Natural killer cell treated with Interleukin-12 subunit alpha and Interleukin-12 subunit beta and Interleukin-15 and Interleukin-18, amount 100 ng/mL, for 72 hours (primary cell): ENCODE measurements at regions not wholly inside any gene's neighbourhood (a gene's known extent, or its start where the extent isn't known, plus 50 kb on each side); places are given as distances from the start of the nearest gene placed in this dataset.
A peak's percentile ranks its signal among the peaks of the same experiment; 100 is the strongest.

Experiments used
- ATAC-seq, 2 donors: fragments of 150-1000 bp; cut with Tn5 transposase in 1 of 2; sonication (Bioruptor Pico), chemical (Tn5 transposase) in 1 of 2; 2 replicates each; pipeline ENCODE4 v1.10.0; 2021
- DNase-seq: peaks from one replicate; pipeline ENCODE4 v3.0.0; 2022; ENCODE audit warnings: low spot score
- H3K27ac Mint-ChIP-seq, 2 donors: 1 replicate in 1 of 2; 2 replicates in 1 of 2; pipeline ENCODE4 v1.8.0; 2022; ENCODE audit warnings: mixed read lengths in 2 of 2, mild to moderate bottlenecking in 1 of 2, moderate library complexity in 1 of 2
- H3K27me3 Mint-ChIP-seq, 2 donors: 1 replicate in 1 of 2; 2 replicates in 1 of 2; pipeline ENCODE4 v1.8.0; 2022; ENCODE audit warnings: mixed read lengths in 2 of 2
- H3K36me3 Mint-ChIP-seq: one replicate; pipeline ENCODE4 v1.8.0; 2022; ENCODE audit warnings: mixed read lengths
- H3K4me1 Mint-ChIP-seq, 2 donors: 1 replicate in 1 of 2; 2 replicates in 1 of 2; pipeline ENCODE4 v1.8.0; 2022; ENCODE audit warnings: low read depth in 2 of 2, mixed read lengths in 2 of 2, mild to moderate bottlenecking in 1 of 2
- H3K4me3 Mint-ChIP-seq: one replicate; pipeline ENCODE4 v1.8.0; 2022; ENCODE audit warnings: mixed read lengths
- H3K9me3 Mint-ChIP-seq: 2 replicates; pipeline ENCODE4 v1.8.0; 2022; ENCODE audit warnings: mixed read lengths

DNA sequence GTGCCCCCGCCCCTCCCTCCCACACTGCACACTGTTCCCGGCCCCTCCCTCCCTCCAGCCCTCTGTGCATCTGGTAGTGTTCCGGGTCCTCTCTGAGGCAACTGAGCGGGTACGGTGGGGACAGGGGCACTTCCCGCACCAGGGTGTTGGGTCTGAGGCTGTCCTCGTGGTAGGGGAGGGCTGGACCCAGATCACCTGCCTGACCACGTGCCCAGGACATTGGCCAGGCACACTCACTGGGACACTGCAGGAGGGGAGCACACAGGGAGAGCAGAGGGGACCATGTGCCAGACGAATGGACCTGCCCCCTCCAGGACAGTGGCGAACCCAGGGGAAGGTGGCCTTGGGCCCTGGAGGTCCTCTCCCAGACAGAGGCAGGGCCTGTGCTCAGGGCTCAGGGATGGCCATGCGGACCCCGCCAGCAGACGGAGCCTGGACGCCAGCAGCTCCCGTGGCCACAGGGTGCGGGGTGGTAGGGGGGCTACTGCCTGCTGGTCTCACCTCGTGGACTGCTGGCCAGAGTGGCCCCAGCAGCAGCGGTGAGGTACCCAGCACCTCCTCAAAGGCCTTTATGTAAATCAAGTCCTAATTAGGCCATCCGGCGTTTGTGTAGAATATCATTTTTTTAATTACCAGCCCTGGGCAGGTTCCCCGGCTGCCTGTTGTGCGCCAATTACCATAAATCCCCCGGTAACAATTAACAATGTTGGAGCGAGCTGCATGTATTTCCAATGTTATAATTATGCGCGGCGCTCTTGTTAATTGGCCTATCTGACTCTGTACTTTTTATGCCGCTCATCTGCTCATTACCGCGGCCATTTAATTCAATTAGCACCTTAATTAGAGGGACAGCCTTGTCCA is 106.9 kb downstream of the FAM53A start:
- DNase-seq, result no peak
- no peak for ATAC-seq
- Mint-ChIP-seq H3K4me3 (no peak overlapping the region), H3K27me3 (no peaks in the 10 kb centered on the region), H3K9me3 (no peaks in the 10 kb centered on the region), H3K4me1 (peaks cover 8 to 12% of the 10 kb centered on the region in 2 donors), H3K36me3 (no peaks in the 10 kb centered on the region), H3K27ac (no peak overlapping the region)

DNA sequence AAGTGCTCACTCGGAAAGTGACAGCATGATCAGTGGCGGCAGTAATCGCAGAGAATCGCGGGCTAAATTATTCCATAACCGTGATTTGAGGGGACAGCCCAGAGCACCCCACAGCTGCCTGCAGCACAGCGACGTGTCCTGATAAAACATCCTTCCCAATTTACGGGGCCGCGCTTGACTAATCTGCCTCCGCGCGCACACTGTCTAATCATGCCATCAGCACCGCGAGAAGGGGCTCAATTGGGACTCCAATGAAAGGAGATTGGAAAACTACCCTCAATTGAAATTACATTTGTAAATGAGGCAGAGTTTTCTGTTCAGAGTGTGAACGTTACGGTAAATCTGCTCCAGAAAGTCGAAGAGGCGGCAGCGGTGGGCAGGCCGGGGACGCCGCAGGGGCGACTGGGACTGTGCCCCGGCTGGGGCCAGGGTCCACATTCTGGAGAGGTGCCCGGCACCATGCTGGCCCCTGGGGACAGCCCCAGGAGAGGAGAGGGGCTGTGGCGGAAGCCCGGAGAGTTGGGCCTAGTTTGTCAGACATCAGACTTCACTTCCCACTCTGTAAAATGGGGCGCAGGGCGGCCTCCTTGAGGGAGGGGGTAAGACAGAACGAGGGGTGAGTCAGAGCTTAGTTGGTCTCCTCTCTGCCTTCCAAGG is 107.7 kb downstream of the FAM53A start:
- H3K4me1 Mint-ChIP-seq, result peaks cover 7 to 10% of the 10 kb centered on the region in 2 donors
- no peak overlapping the region for H3K4me3 Mint-ChIP-seq
- H3K27ac Mint-ChIP-seq, result no peak overlapping the region
- DNase-seq (no peak), ATAC-seq (no peak)
- H3K9me3 Mint-ChIP-seq, result no peaks in the 10 kb centered on the region
- H3K27me3 Mint-ChIP-seq, result no peaks in the 10 kb centered on the region
- no peaks in the 10 kb centered on the region for H3K36me3 Mint-ChIP-seq

DNA sequence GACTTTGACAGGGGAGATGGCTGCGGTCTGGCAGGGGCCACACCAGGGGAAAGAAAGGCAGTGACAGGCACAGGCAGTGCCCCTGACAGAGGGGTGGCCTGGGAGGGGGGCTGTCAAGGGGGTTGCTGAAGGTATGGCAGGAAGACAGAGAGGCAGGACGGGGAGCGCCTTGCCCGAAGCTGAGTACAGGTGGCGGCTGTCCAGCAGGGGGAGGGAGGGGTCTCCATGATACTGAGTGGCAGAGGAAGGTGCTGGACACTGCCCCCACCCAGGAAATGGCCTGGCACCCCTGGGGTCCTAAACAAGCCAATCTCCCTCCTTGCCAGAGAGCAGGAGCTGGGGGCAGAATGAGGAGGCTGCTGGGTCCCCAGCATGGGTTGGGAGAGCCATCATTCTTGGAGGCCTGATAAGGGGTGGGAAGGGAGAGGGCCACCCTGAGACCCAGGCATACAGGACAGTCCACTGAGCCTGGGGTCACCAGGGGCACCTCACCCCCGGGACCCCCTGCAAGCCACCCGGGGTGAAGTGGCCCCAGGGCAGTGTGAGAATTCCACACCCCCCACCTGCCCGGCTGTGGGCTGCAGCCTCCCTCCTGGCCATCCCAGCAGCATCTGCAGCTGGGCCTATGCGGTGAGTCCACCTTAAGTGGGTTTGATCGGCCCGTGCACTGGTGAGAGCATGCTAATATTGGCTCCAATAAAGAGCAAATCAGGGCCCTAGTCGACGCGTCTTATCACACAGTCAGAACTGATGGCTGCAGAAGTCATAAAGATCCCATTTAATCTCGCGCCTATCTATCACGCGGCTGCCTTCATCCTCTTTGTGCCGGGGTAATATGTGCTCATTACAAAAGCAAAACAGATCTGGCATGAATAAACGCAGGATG is 108.5 kb downstream of the FAM53A start:
- Mint-ChIP-seq H3K4me1 (peaks cover 3 to 6% of the 10 kb centered on the region in 2 donors), H3K36me3 (no peaks in the 10 kb centered on the region), H3K4me3 (no peak overlapping the region), H3K27me3 (no peaks in the 10 kb centered on the region), H3K27ac (no peak overlapping the region), H3K9me3 (no peaks in the 10 kb centered on the region)
- DNase-seq (no peak), ATAC-seq (no peak)

DNA sequence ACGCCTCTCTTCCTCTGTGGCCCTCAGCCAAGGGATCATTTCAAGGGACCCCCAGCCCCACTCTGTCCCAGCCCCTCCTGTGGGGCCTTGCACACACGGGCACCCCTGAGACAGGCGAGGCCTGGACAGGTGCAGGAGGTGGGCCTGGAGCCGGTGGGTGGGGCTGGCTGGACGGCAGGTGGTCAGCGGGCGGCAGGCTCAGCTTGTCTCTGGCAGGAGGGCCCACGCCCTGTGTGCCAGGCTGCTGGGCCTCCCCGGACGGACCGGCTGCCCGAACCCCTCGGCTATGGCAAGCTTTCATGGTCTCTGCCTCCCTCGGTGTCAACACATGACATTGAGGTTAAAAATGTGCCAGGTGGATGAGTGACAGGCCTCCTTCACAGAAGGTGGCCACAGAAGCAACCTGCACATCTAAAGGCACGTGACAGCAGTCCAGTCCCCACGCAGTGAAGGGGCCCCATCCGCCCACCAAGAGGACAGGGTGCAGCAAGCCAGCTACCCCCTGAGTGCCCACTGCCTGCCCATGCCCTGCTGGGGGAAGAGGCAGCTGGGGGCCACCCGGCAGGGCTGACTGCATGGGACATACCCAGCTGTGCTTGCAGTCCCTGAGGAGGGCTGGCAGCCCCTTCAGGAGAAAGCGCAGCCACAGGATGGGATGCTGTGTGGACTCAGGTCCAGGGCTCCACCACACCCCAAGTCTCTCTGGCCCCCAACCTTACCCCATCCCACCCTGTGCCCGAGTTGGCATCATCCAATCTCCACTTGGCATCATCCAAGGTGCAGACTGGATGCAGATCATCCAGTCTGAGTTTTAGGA is 109.3 kb downstream of the FAM53A start:
- Mint-ChIP-seq H3K36me3 (no peaks in the 10 kb centered on the region), H3K4me1 (peaks cover 3 to 6% of the 10 kb centered on the region in 2 donors), H3K27me3 (no peaks in the 10 kb centered on the region), H3K4me3 (no peak overlapping the region), H3K9me3 (no peaks in the 10 kb centered on the region), H3K27ac (no peak overlapping the region)
- ATAC-seq (no peak), DNase-seq (no peak)

DNA sequence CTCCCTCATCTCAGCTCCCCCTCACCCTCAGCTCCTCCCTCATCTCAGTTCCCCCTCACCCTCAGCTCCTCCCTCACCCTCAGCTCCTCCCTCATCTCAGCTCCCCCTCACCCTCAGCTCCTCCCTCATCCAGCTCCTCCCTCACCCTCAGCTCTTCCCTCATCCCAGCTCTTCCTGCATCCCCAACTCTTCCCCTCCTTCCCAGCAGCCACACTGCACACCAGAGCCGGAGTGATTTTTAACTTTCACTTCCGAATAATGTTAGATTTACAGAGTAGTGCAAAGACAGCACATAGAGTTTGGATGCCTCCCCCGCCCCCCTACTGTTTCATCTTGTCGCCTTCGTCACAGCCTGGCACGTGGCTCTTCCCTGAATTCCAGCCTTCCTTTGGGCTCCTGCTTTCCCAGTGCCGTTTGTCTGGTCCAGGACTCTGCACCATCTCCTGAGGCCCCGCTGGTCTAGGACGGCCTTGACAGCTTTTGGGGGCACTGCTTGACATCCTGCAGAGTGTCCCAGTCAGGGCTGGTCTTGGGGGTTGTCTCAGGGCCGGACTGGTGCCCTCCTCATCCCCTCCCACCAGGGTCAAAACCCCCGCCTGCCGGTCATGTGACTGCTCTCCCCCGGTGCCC is 110.2 kb downstream of the FAM53A start:
- Mint-ChIP-seq H3K27ac (no peak overlapping the region), H3K4me1 (peaks cover 3 to 6% of the 10 kb centered on the region in 2 donors), H3K9me3 (no peaks in the 10 kb centered on the region), H3K36me3 (no peaks in the 10 kb centered on the region), H3K27me3 (no peaks in the 10 kb centered on the region), H3K4me3 (no peak overlapping the region)
- ATAC-seq, result no peak
- DNase-seq, result no peak

DNA sequence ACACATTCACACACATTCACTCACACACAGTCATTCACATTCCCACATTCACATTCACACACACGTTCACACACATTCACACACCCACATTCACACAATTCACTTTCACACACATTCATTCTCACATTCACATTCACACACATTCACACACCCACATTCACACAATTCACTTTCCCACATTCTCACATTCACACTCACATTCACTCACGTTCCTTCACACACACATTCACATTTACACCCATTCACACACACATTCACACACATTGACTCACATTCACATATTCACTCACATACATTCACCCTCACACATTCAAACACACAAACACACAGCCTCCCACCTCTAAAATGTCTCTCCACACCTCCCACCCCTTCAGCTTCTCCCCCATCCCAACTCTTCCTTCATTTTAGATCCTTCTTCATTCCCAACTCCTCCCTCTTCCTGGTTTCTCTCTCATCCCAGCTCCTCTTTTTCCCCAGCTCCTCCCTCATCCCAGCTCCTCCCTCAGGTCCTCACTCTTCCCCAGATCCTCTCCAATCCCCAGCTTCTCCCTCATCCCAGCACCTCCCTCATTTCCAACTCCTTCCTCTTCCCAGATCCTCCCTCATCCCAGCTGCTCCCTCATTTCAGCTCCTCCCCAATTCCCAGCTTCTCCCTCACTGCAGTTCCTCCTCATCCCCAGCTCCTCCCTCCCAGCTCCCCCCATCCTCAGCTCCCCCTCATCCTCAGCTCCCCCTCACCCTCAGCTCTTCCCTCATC is 111.0 kb downstream of the FAM53A start:
- ATAC-seq (no peak), DNase-seq (no peak)
- no peak overlapping the region for H3K4me3 Mint-ChIP-seq
- H3K27me3 Mint-ChIP-seq, result no peaks in the 10 kb centered on the region
- no peak overlapping the region for H3K27ac Mint-ChIP-seq
- peaks cover 3 to 6% of the 10 kb centered on the region in 2 donors for H3K4me1 Mint-ChIP-seq
- no peaks in the 10 kb centered on the region for H3K36me3 Mint-ChIP-seq
- no peaks in the 10 kb centered on the region for H3K9me3 Mint-ChIP-seq

DNA sequence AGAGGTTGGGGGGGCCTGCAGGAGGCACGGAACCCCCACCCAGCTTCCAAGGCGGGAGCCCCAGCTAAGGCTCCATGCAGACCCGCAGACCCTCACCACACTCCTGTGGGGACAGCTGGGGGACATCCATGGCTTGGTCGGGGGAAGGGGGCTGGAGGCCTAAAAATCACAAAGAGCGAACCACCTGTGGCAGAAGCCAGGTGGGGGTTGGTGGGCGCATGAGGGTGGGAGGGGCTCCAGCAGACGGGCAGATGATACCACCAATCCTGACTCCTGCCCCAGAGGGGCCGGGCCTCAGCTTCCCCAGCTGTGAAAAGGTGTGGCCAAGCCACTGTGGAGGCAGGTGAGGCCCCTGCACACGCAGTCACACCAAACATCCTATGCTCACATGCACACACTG is 111.6 kb downstream of the FAM53A start:
- no peaks in the 10 kb centered on the region for H3K27me3 Mint-ChIP-seq
- H3K9me3 Mint-ChIP-seq, result no peaks in the 10 kb centered on the region
- H3K27ac Mint-ChIP-seq, result no peak overlapping the region
- DNase-seq (no peak), ATAC-seq (no peak)
- H3K4me3 Mint-ChIP-seq, result no peak overlapping the region
- peaks cover 3 to 6% of the 10 kb centered on the region in 2 donors for H3K4me1 Mint-ChIP-seq
- H3K36me3 Mint-ChIP-seq, result no peaks in the 10 kb centered on the region

DNA sequence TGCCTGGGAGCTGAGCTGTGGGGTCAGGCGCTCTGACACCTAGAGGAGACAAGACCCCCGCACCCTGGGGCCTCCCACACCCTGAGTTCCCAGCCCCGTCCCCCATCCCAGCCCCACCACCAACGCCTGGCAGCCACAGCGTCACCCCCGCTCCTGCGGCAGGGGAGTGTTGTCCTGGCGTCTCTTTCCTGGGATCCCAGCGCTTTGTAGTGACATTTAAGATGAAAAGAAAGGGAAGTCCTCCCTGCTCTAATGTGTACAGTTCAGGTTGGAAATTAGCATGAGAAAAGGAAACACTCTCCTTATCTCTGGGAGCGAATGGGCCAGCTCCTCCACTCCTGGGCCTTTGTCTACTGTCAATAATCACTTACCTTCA is 112.1 kb downstream of the FAM53A start:
- H3K9me3 Mint-ChIP-seq, result no peaks in the 10 kb centered on the region
- H3K4me1 Mint-ChIP-seq, result peaks cover 3 to 6% of the 10 kb centered on the region in 2 donors
- H3K4me3 Mint-ChIP-seq, result no peak overlapping the region
- ATAC-seq, result no peak
- H3K27me3 Mint-ChIP-seq, result no peaks in the 10 kb centered on the region
- DNase-seq, result no peak
- no peaks in the 10 kb centered on the region for H3K36me3 Mint-ChIP-seq
- no peak overlapping the region for H3K27ac Mint-ChIP-seq

DNA sequence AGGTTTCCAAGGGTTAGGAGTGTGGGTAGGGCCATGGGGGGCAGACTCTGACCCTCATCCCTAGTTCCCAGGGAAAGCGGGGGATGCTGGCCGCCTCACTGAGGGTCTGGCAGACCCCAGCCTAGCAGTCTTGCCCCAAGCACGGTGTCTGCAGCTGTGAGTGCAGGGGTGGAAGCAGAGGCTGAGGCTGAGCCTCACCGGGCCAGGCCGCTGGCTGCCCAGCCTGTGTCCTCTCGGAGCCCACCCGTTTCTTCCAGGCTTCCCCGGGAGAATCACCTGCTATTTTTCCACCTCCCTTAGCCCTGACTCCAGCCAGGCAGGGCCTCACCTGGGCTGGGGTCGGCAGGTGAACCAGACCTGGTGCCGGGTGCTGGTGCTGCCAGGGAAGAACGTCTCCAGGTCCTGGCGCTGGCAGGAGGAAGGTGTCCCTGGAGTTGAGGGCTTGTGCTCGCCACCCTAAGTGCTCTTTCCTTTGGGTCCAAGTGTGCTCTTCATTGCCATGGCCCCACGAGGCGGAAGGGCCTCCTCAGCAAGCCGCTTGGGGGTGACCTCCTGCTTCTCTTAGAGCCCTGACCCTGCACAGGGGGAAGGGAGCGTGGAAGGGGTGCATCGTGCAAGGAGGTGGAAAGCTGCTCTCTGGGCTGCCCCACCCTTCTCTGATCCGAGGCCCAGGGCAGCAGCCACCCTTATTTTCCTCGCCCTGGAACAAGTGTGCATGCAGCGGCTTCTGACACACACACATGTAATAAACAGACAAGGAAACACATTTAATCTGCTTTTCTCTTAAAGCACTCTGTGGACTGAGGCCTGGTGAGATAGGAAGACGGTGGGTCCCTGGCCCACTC is 112.7 kb downstream of the FAM53A start:
- H3K27me3 Mint-ChIP-seq, result no peaks in the 10 kb centered on the region
- peaks cover 3 to 6% of the 10 kb centered on the region in 2 donors for H3K4me1 Mint-ChIP-seq
- H3K9me3 Mint-ChIP-seq, result no peaks in the 10 kb centered on the region
- no peaks in the 10 kb centered on the region for H3K36me3 Mint-ChIP-seq
- DNase-seq, result peak; percentile 54
- no peak overlapping the region for H3K27ac Mint-ChIP-seq
- ATAC-seq, result no peak
- H3K4me3 Mint-ChIP-seq, result no peak overlapping the region

DNA sequence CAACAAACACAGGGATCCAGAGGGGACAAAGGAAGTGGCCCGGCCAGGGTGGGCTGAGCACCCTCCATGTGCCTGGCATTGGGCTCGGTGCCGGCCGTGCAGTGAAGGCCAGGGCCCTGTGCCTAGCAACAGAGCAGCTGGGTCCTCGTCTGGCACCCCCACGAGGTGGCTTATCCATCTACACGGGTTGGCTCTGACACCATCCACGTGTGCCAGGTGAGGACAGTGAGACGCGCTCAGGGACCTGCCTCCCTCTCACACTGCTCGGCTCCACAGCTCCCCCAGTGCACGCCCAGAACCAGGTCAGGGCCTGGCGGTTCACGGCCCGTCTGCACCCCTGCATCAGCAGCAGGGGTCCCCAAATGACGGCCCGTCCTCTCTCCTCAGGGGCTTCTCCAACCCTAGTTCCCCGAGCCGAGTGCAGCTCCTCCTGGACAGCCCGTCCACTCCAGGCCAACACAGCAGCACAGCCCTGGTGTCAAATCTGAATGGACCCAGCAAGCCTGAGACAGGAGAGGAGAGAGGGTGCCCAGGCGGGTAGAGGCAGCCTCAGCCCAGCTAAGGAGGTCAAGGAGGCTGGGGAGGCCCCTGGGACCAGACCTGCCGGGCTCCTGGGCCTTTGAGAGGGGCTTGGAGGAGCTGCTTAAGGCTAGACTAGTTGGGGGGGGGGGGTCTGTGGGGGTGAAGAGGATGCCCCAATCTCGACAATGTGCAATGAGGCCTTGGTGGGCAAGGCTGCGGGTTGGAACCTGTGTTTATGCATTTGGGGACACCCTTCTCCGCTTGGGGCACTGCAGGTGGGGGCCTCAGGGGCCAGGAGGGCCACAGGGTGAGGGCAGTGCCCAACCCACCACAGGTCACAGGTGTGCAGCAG is 113.6 kb downstream of the FAM53A start:
- Mint-ChIP-seq H3K27ac (no peak overlapping the region), H3K27me3 (peaks cover 0 to 2% of the 10 kb centered on the region in 2 donors), H3K9me3 (no peaks in the 10 kb centered on the region), H3K4me1 (peaks cover 6% of the 10 kb centered on the region in 2 donors), H3K36me3 (no peaks in the 10 kb centered on the region), H3K4me3 (no peak overlapping the region)
- DNase-seq (peak; percentile 60), ATAC-seq (no peak)
